ENCODE measurements at regions not wholly inside any gene's neighbourhood (a gene's known extent, or its start where the extent isn't known, plus 50 kb on each side); places are given as distances from the start of the nearest gene placed in this dataset.
A peak's percentile ranks its signal among the peaks of the same experiment; 100 is the strongest.

- TF ChIP-seq GATA2 (IDR thresholded peaks at IDR 0.05; ENCODE audit: low read depth, low read length) (no peak), GATA3 (IDR thresholded peaks at IDR 0.05; ENCODE audit: low read depth, low read length) (no peak)
Measured at GRCh38 chr2:190771726-190772125, 108.9 kb upstream of the GLS start.

GRCh38 chr2:190780594-190780993 is 100.0 kb upstream of the GLS start:
- TF ChIP-seq GATA2 (IDR thresholded peaks at IDR 0.05; ENCODE audit: low read depth, low read length) (no peak), GATA3 (IDR thresholded peaks at IDR 0.05; ENCODE audit: low read depth, low read length) (no peak)

- TF ChIP-seq GATA3 (IDR thresholded peaks at IDR 0.05; ENCODE audit: low read depth, low read length) (no peak), GATA2 (IDR thresholded peaks at IDR 0.05; ENCODE audit: low read depth, low read length) (no peak)
Measured at GRCh38 chr2:190781604-190782198, 98.9 kb upstream of the GLS start.

- TF ChIP-seq GATA3 (IDR thresholded peaks at IDR 0.05; ENCODE audit: low read depth, low read length) (no peak), GATA2 (IDR thresholded peaks at IDR 0.05; ENCODE audit: low read depth, low read length) (no peak)
Measured at GRCh38 chr2:190782264-190782663, 98.4 kb upstream of the GLS start.

- TF ChIP-seq GATA3 (IDR thresholded peaks at IDR 0.05; ENCODE audit: low read depth, low read length) (no peak), GATA2 (IDR thresholded peaks at IDR 0.05; ENCODE audit: low read depth, low read length) (no peak)
Measured at GRCh38 chr2:190783513-190784263, 96.9 kb upstream of the GLS start.

GRCh38 chr2:190785334-190785733 is 95.3 kb upstream of the GLS start:
- no peak for TF ChIP-seq GATA2 (IDR thresholded peaks at IDR 0.05; ENCODE audit: low read depth, low read length)
- TF ChIP-seq GATA3 (IDR thresholded peaks at IDR 0.05; ENCODE audit: low read depth, low read length) = no peak

GRCh38 chr2:190786404-190787166 is 94.0 kb upstream of the GLS start:
- TF ChIP-seq GATA3 (IDR thresholded peaks at IDR 0.05; ENCODE audit: low read depth, low read length) = no peak
- peak; percentile 56; the same call in 1 of the 2 replicates for TF ChIP-seq GATA2 (IDR thresholded peaks at IDR 0.05; ENCODE audit: low read depth, low read length)

- TF ChIP-seq GATA3 (IDR thresholded peaks at IDR 0.05; ENCODE audit: low read depth, low read length) (no peak), GATA2 (IDR thresholded peaks at IDR 0.05; ENCODE audit: low read depth, low read length) (no peak)
Measured at GRCh38 chr2:190787743-190788235, 92.8 kb upstream of the GLS start.

GRCh38 chr2:190789074-190790004 is 91.3 kb upstream of the GLS start:
- TF ChIP-seq GATA3 (IDR thresholded peaks at IDR 0.05; ENCODE audit: low read depth, low read length) = no peak
- TF ChIP-seq GATA2 (IDR thresholded peaks at IDR 0.05; ENCODE audit: low read depth, low read length) = no peak; the same call in 1 of the 2 replicates

- TF ChIP-seq GATA2 (IDR thresholded peaks at IDR 0.05; ENCODE audit: low read depth, low read length) = no peak
- no peak for TF ChIP-seq GATA3 (IDR thresholded peaks at IDR 0.05; ENCODE audit: low read depth, low read length)
Measured at GRCh38 chr2:190791347-190791975, 89.2 kb upstream of the GLS start.

GRCh38 chr2:190791976-190792575 is 88.5 kb upstream of the GLS start:
- no peak for TF ChIP-seq GATA2 (IDR thresholded peaks at IDR 0.05; ENCODE audit: low read depth, low read length)

- no peak for TF ChIP-seq GATA2 (IDR thresholded peaks at IDR 0.05; ENCODE audit: low read depth, low read length)
- TF ChIP-seq GATA3 (IDR thresholded peaks at IDR 0.05; ENCODE audit: low read depth, low read length) = no peak
Measured at GRCh38 chr2:190792956-190793888, 87.4 kb upstream of the GLS start.

Data from SH-SY5Y (cell line).